Kidney (tissue), 13 donors: ENCODE measurements at regions not wholly inside any gene's neighbourhood (a gene's known extent, or its start where the extent isn't known, plus 50 kb on each side); places are given as distances from the start of the nearest gene placed in this dataset.

ENCODE experiments used
- DNase-seq, 5 donors: peaks; one replicate each; pipeline ENCODE4 v3.0.0-alpha.2; 2013 to 2020
- FAIRE-seq: peaks from 2 replicates; lab custom pipeline; 2012; peaks lifted over from hg19 to GRCh38; lab: Jason Lieb, UNC
- H3K27ac ChIP-seq, 2 donors: one replicate each; pipeline ENCODE4 v1.7.0; 2013; ENCODE audit warnings: low read depth in 2 of 2, low read length in 2 of 2, inconsistent platforms in 1 of 2
- H3K27me3 ChIP-seq: one replicate; pipeline ENCODE4 v1.7.1; 2013; ENCODE audit warnings: low read length, inconsistent platforms; ENCODE audit not compliant: control insufficient read depth, insufficient read depth
- H3K36me3 ChIP-seq, 3 donors: one replicate each; pipeline versions ENCODE4 v1.7.0 to v1.7.1; 2013; ENCODE audit warnings: low read length in 3 of 3, control low read depth in 1 of 3, inconsistent platforms in 1 of 3; ENCODE audit not compliant: insufficient read depth in 3 of 3, control insufficient read depth in 2 of 3
- H3K4me1 ChIP-seq, 3 donors: one replicate each; pipeline versions ENCODE4 v1.7.0 to v1.7.1; 2013; ENCODE audit warnings: low read length in 3 of 3, inconsistent platforms in 1 of 3, low read depth in 1 of 3; ENCODE audit not compliant: control insufficient read depth in 2 of 3, insufficient read depth in 2 of 3
- H3K4me3 ChIP-seq, 3 donors: one replicate each; pipeline versions ENCODE4 v1.7.0 to v1.8.1; 2013; ENCODE audit warnings: low read length in 3 of 3, control low read depth in 1 of 3, inconsistent platforms in 1 of 3
- H3K9ac ChIP-seq, 3 donors: one replicate each; pipeline versions ENCODE4 v1.7.0 to v1.7.1; 2013; ENCODE audit warnings: low read length in 3 of 3, control low read depth in 1 of 3, inconsistent platforms in 1 of 3
- H3K9me3 ChIP-seq, 3 donors: one replicate each; pipeline versions ENCODE4 v1.7.0 to v1.7.1; 2013; ENCODE audit warnings: low read length in 3 of 3, control low read depth in 1 of 3, inconsistent platforms in 1 of 3; ENCODE audit not compliant: control insufficient read depth in 2 of 3, insufficient read depth in 1 of 3
- CTCF ChIP-seq: IDR thresholded peaks from 3 replicates; pipeline ENCODE4 v1.5.1; 2012; ENCODE audit warnings: mild to moderate bottlenecking, moderate library complexity, borderline replicate concordance; ENCODE audit not compliant: insufficient read depth; ENCODE audit errors: extremely low read depth
- intact Hi-C: fragments of 100-400 bp; cut with DNase I; formaldehyde crosslinking; loops from one replicate; pipeline ENCODE4 v1.11.1; 2022
- donor health status: control.
- donor health status: control.
- donor health status: control.
- donor health status: control.
- donor health status: control.
- donor health status: DM: yes; HTN: yes; CAD: no.
- donor health status: Normal renal cell carcinoma (clear cell type).

GRCh38 chr4:125104616-125105015, 210.1 kb upstream of the FAT4 start:
- FAIRE-seq, result no peak
- no peak for DNase-seq
- no peak overlapping the region for H3K4me3 ChIP-seq
- no peak overlapping the region for H3K9ac ChIP-seq
- no peaks in the 10 kb centered on the region for H3K27me3 ChIP-seq
- no peaks in the 10 kb centered on the region for H3K9me3 ChIP-seq
- no peak for TF ChIP-seq CTCF
- H3K36me3 ChIP-seq, result no peaks in the 10 kb centered on the region
- intact Hi-C loops, result no loop called here
- no peak overlapping the region for H3K27ac ChIP-seq
- no peaks in the 10 kb centered on the region for H3K4me1 ChIP-seq

GRCh38 chr4:125101719-125102118, 213.0 kb upstream of the FAT4 start:
- no peaks in the 10 kb centered on the region for H3K9me3 ChIP-seq
- no peak overlapping the region for H3K27ac ChIP-seq
- H3K9ac ChIP-seq, result no peak overlapping the region
- H3K4me1 ChIP-seq, result no peaks in the 10 kb centered on the region
- FAIRE-seq, result no peak
- intact Hi-C loops, result no loop called here
- no peak overlapping the region for H3K4me3 ChIP-seq
- no peaks in the 10 kb centered on the region for H3K27me3 ChIP-seq
- no peaks in the 10 kb centered on the region for H3K36me3 ChIP-seq
- no peak for TF ChIP-seq CTCF
- DNase-seq, result no peak

- intact Hi-C loops, result no loop called here
- Histone ChIP-seq H3K27ac (no peak overlapping the region), H3K9me3 (no peaks in the 10 kb centered on the region), H3K27me3 (no peaks in the 10 kb centered on the region), H3K4me1 (no peaks in the 10 kb centered on the region), H3K9ac (no peak overlapping the region), H3K4me3 (no peak overlapping the region), H3K36me3 (no peaks in the 10 kb centered on the region)
- FAIRE-seq (no peak), DNase-seq (no peak)
- no peak for TF ChIP-seq CTCF
Observed at GRCh38 chr4:125097729-125098128, 217.0 kb upstream of the FAT4 start.

- intact Hi-C loops, result no loop called here
- Histone ChIP-seq H3K4me1 (no peaks in the 10 kb centered on the region), H3K27ac (no peak overlapping the region), H3K9ac (no peak overlapping the region), H3K9me3 (no peaks in the 10 kb centered on the region), H3K27me3 (no peaks in the 10 kb centered on the region), H3K36me3 (no peaks in the 10 kb centered on the region), H3K4me3 (no peak overlapping the region)
- no peak for DNase-seq
- no peak for FAIRE-seq
- no peak for TF ChIP-seq CTCF
Observed at GRCh38 chr4:125096662-125097061, 218.1 kb upstream of the FAT4 start.
